ENCODE measurements at regions not wholly inside any gene's neighbourhood (a gene's known extent, or its start where the extent isn't known, plus 50 kb on each side); places are given as distances from the start of the nearest gene placed in this dataset.
"Not testable (repeated sequence)": the region's sequence is repeated elsewhere in the genome, so short reads cannot be mapped to it uniquely, and the experiment has no call there.

- Histone ChIP-seq H4K20me1 (ENCODE audit: insufficient read depth, low read length) (no peaks in the 10 kb centered on the region), H3K9ac (ENCODE audit: low read length) (no peak overlapping the region)
These were observed 73.1 kb upstream of the UCN3 start for GRCh38 chr10:5291501-5292195.

DNA sequence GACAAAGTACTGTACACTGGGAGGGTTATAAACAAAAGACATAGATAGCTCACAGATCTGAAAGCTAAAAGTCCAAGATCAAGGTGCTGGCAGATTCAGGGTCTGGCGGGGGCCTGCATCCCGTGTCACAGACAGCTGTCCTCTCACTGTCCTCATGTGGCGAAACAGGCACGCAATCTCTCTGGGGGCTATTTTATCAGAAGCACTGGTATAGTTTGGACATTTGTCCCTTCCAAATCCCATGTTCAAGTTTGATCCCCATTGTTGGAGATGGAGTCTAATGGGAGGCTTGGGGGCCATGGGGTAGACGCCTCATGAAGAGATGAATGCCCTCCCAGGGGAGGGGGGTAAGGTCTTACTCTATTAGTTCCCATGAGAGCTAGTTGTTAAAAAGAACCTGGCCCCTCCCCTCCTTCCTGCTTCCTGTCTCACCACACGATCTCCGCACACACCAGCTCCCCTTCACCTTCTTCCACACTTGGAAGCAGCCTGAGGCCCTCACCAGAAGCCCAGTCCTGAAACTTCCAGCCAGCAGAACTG lies 72.5 kb upstream of the UCN3 start:
- Histone ChIP-seq H3K79me2 (ENCODE audit: low read length) (no peaks in the 10 kb centered on the region), H2AFZ (ENCODE audit: low read depth, low read length) (no peak overlapping the region), H3K27me3 (ENCODE audit: low read depth, low read length) (no peaks in the 10 kb centered on the region), H3K4me2 (ENCODE audit: low read length) (no peak overlapping the region), H3K9ac (ENCODE audit: low read length) (no peak overlapping the region), H3K4me3 (ENCODE audit: low read length) (no peak overlapping the region), H3K36me3 (replicated peaks; ENCODE audit: low read depth, low read length) (no peaks in the 10 kb centered on the region), H3K9me3 (ENCODE audit: insufficient read depth, low read length) (no peaks in the 10 kb centered on the region), H3K4me1 (ENCODE audit: low read length) (no peaks in the 10 kb centered on the region), H3K27ac (ENCODE audit: low read length) (no peak overlapping the region), H4K20me1 (ENCODE audit: insufficient read depth, low read length) (no peaks in the 10 kb centered on the region)
- TF ChIP-seq, protein P1, sequence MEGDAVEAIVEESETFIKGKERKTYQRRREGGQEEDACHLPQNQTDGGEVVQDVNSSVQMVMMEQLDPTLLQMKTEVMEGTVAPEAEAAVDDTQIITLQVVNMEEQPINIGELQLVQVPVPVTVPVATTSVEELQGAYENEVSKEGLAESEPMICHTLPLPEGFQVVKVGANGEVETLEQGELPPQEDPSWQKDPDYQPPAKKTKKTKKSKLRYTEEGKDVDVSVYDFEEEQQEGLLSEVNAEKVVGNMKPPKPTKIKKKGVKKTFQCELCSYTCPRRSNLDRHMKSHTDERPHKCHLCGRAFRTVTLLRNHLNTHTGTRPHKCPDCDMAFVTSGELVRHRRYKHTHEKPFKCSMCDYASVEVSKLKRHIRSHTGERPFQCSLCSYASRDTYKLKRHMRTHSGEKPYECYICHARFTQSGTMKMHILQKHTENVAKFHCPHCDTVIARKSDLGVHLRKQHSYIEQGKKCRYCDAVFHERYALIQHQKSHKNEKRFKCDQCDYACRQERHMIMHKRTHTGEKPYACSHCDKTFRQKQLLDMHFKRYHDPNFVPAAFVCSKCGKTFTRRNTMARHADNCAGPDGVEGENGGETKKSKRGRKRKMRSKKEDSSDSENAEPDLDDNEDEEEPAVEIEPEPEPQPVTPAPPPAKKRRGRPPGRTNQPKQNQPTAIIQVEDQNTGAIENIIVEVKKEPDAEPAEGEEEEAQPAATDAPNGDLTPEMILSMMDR (IDR thresholded peaks at IDR 0.05; ENCODE audit: low read depth, low read length), result no peak
- TF ChIP-seq EZH2phosphoT487 (IDR thresholded peaks at IDR 0.05; ENCODE audit: low read depth), result no peak

More at GRCh38 chr10:5291501-5292195, 73.1 kb upstream of the UCN3 start:
- TF ChIP-seq, protein P1 (IDR thresholded peaks at IDR 0.05; ENCODE audit: low read depth, low read length), result no peak
- TF ChIP-seq EZH2phosphoT487 (IDR thresholded peaks at IDR 0.05; ENCODE audit: low read depth), result no peak
- no peak overlapping the region for H2AFZ ChIP-seq (ENCODE audit: low read depth, low read length)
- H3K4me3 ChIP-seq (ENCODE audit: low read length), result no peak overlapping the region
- H3K9me3 ChIP-seq (ENCODE audit: insufficient read depth, low read length), result no peaks in the 10 kb centered on the region
- no peaks in the 10 kb centered on the region for H3K36me3 ChIP-seq (replicated peaks; ENCODE audit: low read depth, low read length)
- H3K4me1 ChIP-seq (ENCODE audit: low read length), result no peaks in the 10 kb centered on the region
- H3K4me2 ChIP-seq (ENCODE audit: low read length), result no peak overlapping the region
- H3K27me3 ChIP-seq (ENCODE audit: low read depth, low read length), result no peaks in the 10 kb centered on the region
- no peak overlapping the region for H3K27ac ChIP-seq (ENCODE audit: low read length)
- H3K79me2 ChIP-seq (ENCODE audit: low read length), result no peaks in the 10 kb centered on the region

DNA sequence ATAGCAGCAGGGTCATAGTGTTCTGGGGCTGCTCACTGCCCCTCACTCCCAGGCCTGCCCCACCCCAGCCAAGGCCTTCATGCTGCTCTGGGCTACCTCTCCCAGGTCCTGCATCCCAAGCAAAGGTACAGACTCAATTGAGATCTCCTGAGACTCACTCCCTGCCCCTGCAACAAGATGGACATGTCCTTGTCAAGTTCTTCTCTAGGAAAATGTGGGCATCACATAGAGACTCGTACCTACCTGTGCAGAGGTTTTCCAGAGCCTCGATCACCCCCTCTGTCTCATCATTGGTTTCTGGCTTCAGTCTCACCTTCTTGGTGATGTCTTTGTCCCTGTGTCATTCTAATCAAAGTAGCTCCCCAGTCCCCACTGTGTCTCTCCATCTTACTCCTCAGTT lies 71.8 kb upstream of the UCN3 start:
- not testable (repeated sequence) for H4K20me1 ChIP-seq (ENCODE audit: insufficient read depth, low read length); H3K4me2 ChIP-seq (ENCODE audit: low read length); H3K9me3 ChIP-seq (ENCODE audit: insufficient read depth, low read length); H3K27me3 ChIP-seq (ENCODE audit: low read depth, low read length); H2AFZ ChIP-seq (ENCODE audit: low read depth, low read length); H3K79me2 ChIP-seq (ENCODE audit: low read length); H3K36me3 ChIP-seq (replicated peaks; ENCODE audit: low read depth, low read length); H3K27ac ChIP-seq (ENCODE audit: low read length); H3K4me1 ChIP-seq (ENCODE audit: low read length); H3K9ac ChIP-seq (ENCODE audit: low read length); H3K4me3 ChIP-seq (ENCODE audit: low read length)

- H3K4me3 ChIP-seq (ENCODE audit: low read length), result no peak overlapping the region
- H3K9me3 ChIP-seq (ENCODE audit: insufficient read depth, low read length), result no peaks in the 10 kb centered on the region
- H3K79me2 ChIP-seq (ENCODE audit: low read length), result no peaks in the 10 kb centered on the region
- no peak overlapping the region for H3K27ac ChIP-seq (ENCODE audit: low read length)
- no peaks in the 10 kb centered on the region for H3K4me1 ChIP-seq (ENCODE audit: low read length)
- no peak overlapping the region for H3K4me2 ChIP-seq (ENCODE audit: low read length)
- no peak overlapping the region for H2AFZ ChIP-seq (ENCODE audit: low read depth, low read length)
- TF ChIP-seq EZH2phosphoT487 (IDR thresholded peaks at IDR 0.05; ENCODE audit: low read depth), result no peak
- TF ChIP-seq, protein P1 (IDR thresholded peaks at IDR 0.05; ENCODE audit: low read depth, low read length), result peak; percentile 51
- H3K9ac ChIP-seq (ENCODE audit: low read length), result no peak overlapping the region
- no peaks in the 10 kb centered on the region for H3K36me3 ChIP-seq (replicated peaks; ENCODE audit: low read depth, low read length)
- H4K20me1 ChIP-seq (ENCODE audit: insufficient read depth, low read length), result no peaks in the 10 kb centered on the region
- no peaks in the 10 kb centered on the region for H3K27me3 ChIP-seq (ENCODE audit: low read depth, low read length)
These were observed 70.8 kb upstream of the UCN3 start for GRCh38 chr10:5293691-5294550.

Data from OCI-LY3 (cell line).